CD4-positive, alpha-beta T cell treated with Interleukin-4 for 1 hour (primary cell): ENCODE measurements at regions not wholly inside any gene's neighbourhood (a gene's known extent, or its start where the extent isn't known, plus 50 kb on each side); places are given as distances from the start of the nearest gene placed in this dataset.
"Not testable (repeated sequence)": the region's sequence is repeated elsewhere in the genome, so short reads cannot be mapped to it uniquely, and the experiment has no call there.

Experiments
- DNase-seq, 2 donors: peaks; one replicate each; pipeline ENCODE4 v3.0.0-alpha.2; 2020 to 2022

GRCh38 chr10:109809954-109810353 lies 113.4 kb downstream of the XPNPEP1 start:
- not testable (repeated sequence) for DNase-seq

DNA sequence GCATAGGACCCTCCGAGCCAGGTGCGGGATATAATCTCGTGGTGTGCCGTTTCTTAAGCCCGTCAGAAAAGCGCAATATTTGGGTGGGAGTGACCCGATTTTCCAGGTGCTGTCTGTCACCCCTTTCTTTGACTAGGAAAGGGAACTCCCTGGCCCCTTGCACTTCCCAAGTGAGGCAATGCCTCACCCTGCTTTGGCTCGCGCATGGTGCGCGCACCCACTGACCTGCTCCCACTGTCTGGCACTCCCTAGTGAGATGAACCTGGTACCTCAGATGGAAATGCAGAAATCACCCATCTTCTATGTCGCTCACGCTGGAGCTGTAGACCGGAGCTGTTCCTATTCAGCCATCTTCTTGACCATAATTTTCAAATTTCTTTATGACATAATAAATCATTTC lies 122.1 kb downstream of the XPNPEP1 start:
- not testable (repeated sequence) for DNase-seq

DNA sequence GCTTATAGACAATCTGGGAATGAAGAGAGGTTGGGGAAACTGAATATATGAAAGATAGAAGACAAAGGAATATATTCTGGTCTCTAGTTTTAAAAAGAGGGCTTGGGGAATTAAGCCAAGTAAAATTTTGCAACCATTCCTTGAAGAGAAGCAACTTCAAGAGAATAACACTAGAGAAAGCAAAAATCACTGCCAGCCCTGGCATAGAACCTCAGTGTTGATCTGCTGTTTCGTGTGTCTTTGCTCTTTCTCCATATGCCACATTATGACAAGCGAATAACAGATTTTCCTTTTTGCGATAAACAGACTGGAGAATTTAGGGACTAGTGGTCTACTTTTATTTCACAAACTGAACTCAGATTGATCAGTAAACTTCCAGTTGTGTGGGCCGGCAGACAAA lies 132.7 kb downstream of the XPNPEP1 start:
- DNase-seq = no peak

- DNase-seq = no peak
These were observed 139.1 kb downstream of the XPNPEP1 start for GRCh38 chr10:109784236-109784635.

DNA sequence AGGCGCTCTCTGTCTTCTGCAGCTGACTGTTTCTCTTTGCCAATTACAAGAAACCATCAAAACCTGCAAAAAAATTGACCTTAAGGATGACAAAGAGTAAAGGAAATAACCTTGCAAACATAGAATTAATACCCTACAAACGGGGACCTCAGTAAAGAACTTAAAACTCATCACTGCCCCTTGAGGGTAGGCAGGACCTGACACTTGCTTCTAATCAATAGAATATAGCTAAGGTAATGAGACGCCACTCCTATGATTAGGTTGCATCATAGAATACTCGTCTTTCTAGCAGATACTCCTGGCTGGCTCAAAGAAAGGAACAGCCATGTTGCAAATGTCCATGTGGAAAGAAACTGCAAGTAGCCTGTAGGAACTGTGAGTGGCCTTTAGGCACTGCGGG lies 140.0 kb downstream of the XPNPEP1 start:
- DNase-seq = no peak

GRCh38 chr10:109780997-109781396 lies 142.3 kb downstream of the XPNPEP1 start:
- DNase-seq = no peak

DNA sequence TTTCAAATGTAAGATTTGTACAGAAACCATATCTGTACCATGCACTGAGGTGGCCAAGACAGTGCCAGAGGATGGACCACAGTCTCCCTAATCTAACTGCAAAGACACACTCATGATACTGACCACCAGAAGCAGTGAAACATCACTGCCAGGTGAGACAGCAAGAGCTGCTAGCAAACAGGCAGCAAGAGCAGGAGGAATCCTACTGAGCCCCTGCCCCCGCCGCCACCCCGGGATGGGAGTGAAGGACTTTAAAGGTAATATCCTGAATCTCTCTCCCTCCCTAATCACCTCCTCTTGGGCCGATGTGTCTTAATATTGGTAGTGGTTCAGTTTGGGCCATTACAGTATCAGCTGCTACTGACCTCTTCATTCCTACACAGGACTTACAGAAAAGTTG lies 144.3 kb downstream of the XPNPEP1 start:
- DNase-seq = no peak

GRCh38 chr10:109774121-109774440 lies 149.2 kb downstream of the XPNPEP1 start:
- DNase-seq = no peak

DNA sequence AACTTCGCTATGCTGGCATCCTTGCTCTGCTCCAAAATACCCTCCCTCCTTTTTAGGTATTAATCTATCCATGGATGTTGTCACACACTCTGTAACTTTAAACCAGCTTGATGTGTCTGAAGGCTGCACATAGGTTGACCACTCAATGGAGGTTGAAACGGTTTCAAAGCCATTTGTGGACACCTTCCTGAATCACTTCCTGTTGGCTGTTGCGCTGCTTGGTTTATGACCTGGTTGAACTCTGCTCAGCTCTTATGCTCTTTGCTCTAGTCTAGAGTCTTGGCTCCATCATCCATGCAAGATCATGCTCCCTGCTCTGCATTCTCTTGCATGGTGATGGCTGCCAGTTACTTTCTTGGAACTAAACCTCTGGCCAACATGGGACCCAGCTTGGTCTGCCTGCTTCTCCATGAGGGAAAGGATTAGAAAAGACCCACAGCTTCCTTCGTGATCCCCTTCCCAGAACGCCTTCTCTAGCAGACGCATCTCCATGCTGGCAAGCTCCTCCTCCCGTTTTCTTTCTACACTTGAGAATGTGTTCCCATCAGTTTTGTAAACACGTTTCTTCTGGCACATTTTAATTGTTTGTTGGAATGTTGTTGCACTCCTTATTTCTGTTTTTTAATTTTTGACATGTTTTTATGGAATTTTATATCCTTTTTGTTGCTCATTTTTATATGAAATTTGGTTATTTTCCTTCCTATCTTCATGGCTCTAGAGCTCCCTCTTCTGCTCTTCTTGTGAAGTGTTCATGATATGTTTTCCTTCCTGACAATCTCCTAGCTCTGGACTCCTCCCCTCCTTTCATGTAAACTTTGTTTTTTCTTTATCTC lies 149.8 kb downstream of the XPNPEP1 start:
- no peak for DNase-seq

DNA sequence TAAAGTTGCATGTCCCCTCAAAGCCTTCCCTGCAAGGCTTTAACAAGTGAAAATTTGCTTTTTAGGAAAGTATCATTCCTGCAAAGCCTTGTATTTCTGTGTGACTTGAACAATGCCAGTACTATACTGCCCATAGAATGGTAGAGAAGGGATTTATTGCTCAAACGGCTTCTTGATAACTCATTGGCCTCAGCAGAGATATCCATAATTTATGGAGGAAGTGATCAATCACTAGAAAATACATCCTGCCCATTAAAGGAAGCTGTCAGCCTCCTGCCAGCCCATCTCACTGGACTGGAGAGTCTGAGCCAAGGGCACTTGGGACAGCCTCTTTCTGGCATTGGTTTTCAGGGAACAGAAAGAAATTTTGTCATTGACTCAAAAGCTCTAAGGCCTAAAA lies 152.6 kb downstream of the XPNPEP1 start:
- DNase-seq = no peak

GRCh38 chr10:109769966-109770365 lies 153.3 kb downstream of the XPNPEP1 start:
- DNase-seq = no peak

DNA sequence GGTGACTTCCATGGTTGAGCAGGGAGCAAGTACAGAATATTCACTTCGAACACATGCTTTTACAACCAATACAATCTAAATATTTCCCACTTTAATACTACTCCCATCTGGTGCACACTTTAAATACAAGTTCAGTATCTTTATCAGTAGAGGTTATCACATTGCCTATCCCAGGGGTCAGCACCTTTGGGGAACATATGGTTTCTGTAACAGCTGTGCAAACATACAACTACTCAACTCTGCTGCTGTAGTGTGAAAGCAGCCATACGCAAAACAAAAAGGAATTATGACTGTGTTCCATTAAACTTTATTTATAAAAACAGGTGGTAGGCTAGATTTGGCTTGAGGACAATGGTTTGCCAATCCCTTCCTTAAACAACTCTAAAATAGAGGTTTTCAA lies 157.5 kb downstream of the XPNPEP1 start:
- DNase-seq = no peak

DNA sequence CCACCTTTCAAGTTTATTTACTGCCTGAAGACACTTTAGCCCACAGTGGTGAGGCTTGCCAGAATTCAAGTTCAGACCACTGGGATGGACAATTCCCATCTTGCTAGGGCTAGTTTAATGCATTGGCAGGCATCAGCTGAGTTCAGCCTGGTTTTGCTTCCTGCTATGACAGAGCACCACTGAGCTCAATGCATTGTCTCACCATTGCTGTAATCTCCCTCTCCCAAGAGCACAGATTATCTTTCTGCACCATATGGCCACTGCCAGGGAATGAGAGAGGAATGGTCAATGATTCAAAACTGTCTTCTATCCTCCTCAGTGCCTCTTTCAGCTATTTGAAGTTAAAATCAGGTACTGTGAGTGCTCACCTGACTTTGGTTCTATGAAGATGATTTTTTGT lies 160.8 kb downstream of the XPNPEP1 start:
- DNase-seq = no peak

DNA sequence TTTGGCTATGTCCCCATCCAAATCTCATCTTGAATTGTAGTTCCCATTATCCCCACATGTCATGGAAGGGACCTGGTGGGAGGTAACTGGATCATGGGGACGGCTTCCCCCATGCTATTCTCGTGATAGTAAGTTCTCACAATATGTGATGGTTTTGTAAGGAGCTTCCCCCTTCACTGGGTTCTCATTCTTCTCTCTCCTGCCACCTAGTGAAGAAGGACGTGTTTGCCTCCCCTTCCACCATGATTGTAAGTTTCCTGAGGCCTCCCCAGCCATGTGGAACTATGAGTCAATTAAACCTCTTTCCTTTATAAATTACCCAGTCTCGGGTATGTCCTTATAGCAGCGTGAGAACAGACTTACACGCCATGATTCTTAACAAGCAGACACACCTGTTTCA lies 165.6 kb downstream of the XPNPEP1 start:
- not testable (repeated sequence) for DNase-seq

DNA sequence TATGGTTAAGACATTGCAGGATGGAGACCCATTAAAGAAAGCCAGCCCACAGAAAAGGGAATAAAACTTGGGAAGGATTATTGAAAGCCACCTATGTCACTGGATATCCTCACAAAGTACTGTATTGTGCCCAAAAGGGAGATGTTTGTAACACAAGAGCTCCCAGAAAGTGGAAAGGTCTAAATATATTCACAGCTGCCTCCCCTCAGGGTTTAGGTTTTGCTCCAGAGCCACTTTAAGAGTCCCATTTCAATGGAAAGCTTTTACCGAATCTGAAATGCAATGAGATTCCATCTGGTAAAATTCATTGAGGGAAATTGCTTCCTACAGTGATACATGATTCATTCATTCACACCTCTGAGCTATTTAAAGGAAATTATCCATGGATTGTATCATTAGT lies 176.4 kb downstream of the XPNPEP1 start:
- DNase-seq = no peak

GRCh38 chr10:109744020-109744419 lies 179.3 kb downstream of the XPNPEP1 start:
- no peak for DNase-seq

GRCh38 chr10:109743574-109743973 lies 179.7 kb downstream of the XPNPEP1 start:
- DNase-seq = no peak

DNA sequence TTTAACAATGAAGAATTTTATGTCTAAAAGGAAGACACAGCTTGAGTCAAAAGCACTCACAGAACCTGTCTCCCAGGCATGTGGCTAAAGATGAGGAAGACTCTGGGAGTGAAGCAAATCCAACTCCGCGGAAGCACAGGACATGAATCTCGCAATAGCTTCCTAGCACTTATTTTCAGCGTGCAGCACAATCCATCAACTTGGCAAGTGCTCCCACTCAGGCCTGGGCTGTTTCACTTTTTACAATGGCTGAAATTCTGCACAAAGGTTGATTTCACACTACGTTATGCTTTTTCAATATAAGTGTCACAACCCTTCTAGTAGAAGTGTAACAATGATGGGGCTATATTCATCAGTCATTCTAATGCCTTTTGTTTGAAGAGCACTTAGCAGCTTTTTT lies 180.2 kb downstream of the XPNPEP1 start:
- no peak for DNase-seq

DNA sequence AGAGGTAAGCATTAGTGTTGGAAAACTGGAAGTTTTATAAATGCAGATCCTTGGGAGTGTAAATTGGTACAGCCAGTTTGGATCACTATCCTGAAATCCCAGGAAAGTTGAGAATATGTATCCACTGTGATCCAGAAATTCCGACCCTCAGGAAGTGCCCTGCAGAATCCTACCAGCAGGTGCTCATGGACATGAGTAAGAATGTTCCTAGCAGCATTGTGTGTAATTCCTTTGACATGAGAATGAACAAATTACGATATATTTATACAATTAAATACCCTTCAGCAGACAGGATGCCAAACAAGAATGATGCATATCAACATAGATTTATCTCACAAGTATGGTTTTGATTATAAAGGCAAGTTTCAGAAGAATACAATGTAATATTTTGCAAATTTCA lies 181.6 kb downstream of the XPNPEP1 start:
- DNase-seq = no peak

DNA sequence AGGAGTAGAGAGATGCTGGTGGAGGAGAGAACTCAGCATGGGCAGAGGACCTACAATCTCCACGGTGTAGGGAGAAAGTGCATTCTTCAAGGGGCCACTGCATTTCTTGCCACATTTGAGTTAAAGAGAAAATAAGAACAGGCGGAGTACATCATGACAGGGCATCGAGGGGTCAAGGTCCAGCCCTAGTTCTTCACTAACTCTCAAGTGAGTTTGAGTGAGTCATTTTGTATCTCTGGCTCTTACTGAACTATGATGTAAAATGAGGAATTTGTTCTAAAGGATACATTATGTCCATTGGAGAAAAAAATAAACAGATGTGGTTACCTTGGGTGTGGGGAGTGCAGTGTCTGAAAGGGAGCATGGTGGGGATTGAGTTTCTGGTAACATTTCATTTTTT lies 182.9 kb downstream of the XPNPEP1 start:
- DNase-seq = no peak

GRCh38 chr10:109737626-109738025 lies 185.7 kb downstream of the XPNPEP1 start:
- DNase-seq = no peak

DNA sequence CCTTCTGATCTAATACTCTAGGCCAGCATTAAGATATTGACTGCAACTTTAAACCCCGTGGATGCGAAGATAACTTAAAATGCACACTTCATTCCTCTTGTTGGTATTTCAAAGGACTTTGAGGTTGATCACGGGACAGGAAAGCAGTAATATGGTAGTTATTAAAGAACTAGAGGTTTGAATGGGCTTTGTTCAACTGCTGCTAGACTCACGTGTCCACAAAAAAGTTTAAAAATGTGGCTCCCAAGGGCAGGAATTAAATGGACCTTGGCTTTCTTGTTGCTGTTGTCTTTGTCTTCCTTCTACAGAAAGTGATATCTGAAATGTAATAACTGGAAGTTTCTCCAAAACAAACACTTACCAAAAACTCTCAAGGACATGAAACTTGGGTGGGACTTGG lies 186.3 kb downstream of the XPNPEP1 start:
- DNase-seq = no peak

DNA sequence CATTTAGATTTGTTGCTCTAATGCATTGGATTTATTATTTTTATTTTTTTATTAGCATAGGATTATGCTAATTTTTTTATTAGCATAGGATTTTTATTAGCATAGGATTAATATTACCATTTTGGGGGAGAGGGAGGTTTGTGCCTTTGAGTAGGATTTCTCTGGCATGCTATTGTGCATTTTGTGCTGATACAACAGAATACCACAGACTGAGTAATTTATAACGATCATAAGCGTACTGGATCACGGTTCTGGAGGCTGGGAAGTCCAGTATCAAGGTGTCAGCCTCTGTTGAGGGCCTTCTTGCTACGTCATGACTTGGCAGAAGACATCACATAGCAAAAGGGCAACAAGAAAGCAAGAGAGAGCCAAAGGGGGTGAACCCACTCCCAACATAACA lies 187.5 kb downstream of the XPNPEP1 start:
- DNase-seq = no peak

GRCh38 chr10:109732254-109732965 lies 190.9 kb downstream of the XPNPEP1 start:
- no peak for DNase-seq

- DNase-seq = not testable (repeated sequence)
These were observed 193.4 kb downstream of the XPNPEP1 start for GRCh38 chr10:109729895-109730294.
